Kidney epithelial cell (primary cell): ENCODE measurements at regions not wholly inside any gene's neighbourhood (a gene's known extent, or its start where the extent isn't known, plus 50 kb on each side); places are given as distances from the start of the nearest gene placed in this dataset.

Experiments used
- DNase-seq: peaks from one replicate; pipeline ENCODE4 v3.0.0-alpha.2; 2010; ENCODE audit warnings: low read depth
- H3K27me3 ChIP-seq: 2 replicates; pipeline ENCODE4 v1.6.0; 2011; ENCODE audit warnings: low read length; ENCODE audit not compliant: control insufficient read depth, insufficient read depth
- H3K36me3 ChIP-seq: 2 replicates; pipeline ENCODE4 v1.5.1; 2011; ENCODE audit warnings: low read length; ENCODE audit not compliant: control insufficient read depth, insufficient read depth
- H3K4me3 ChIP-seq: 2 replicates; pipeline ENCODE4 v1.5.1; 2011; ENCODE audit warnings: low read depth, mild to moderate bottlenecking, control low read depth, low read length
- TF ChIP-seq, protein P1 (sequence below): IDR thresholded peaks from 2 replicates; pipeline ENCODE4 v1.5.1; 2011; ENCODE audit warnings: mild to moderate bottlenecking, moderate library complexity, low read length, control low read depth, inconsistent platforms; ENCODE audit not compliant: insufficient read depth, poor library complexity, severe bottlenecking

GRCh38 chr11:95697614-95698408 lies 91.8 kb downstream of the FAM76B start:
- no peak overlapping the region for H3K4me3 ChIP-seq
- TF ChIP-seq, protein P1, sequence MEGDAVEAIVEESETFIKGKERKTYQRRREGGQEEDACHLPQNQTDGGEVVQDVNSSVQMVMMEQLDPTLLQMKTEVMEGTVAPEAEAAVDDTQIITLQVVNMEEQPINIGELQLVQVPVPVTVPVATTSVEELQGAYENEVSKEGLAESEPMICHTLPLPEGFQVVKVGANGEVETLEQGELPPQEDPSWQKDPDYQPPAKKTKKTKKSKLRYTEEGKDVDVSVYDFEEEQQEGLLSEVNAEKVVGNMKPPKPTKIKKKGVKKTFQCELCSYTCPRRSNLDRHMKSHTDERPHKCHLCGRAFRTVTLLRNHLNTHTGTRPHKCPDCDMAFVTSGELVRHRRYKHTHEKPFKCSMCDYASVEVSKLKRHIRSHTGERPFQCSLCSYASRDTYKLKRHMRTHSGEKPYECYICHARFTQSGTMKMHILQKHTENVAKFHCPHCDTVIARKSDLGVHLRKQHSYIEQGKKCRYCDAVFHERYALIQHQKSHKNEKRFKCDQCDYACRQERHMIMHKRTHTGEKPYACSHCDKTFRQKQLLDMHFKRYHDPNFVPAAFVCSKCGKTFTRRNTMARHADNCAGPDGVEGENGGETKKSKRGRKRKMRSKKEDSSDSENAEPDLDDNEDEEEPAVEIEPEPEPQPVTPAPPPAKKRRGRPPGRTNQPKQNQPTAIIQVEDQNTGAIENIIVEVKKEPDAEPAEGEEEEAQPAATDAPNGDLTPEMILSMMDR: no peak
- no peak for DNase-seq
- H3K36me3 ChIP-seq: no peaks in the 10 kb centered on the region
- no peaks in the 10 kb centered on the region for H3K27me3 ChIP-seq

DNA sequence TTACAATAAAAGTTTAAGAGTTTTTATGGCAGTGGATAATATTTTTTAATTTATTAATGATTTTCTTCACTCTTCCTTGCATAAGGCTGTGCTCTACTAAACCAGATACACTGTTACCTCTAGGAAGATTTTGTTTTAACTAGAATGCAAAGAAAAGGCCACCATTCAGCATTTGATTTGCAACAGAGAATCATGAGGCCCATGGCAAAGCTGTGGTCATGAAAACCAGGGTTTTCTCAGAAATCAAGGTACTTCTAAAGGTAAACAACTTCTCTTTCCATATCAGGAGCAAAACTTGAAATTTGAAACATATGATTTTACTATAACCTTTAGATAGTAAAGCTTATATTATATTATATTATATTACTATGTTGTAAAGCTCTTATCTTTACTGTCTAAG lies 94.4 kb downstream of the FAM76B start:
- Histone ChIP-seq H3K36me3 (no peaks in the 10 kb centered on the region), H3K27me3 (no peaks in the 10 kb centered on the region), H3K4me3 (no peak overlapping the region)
- TF ChIP-seq, protein P1: no peak
- no peak for DNase-seq

GRCh38 chr11:95693298-95693697 lies 96.3 kb downstream of the FAM76B start:
- DNase-seq: no peak
- Histone ChIP-seq H3K4me3 (no peak overlapping the region), H3K36me3 (no peaks in the 10 kb centered on the region), H3K27me3 (no peaks in the 10 kb centered on the region)
- TF ChIP-seq, protein P1: no peak

DNA sequence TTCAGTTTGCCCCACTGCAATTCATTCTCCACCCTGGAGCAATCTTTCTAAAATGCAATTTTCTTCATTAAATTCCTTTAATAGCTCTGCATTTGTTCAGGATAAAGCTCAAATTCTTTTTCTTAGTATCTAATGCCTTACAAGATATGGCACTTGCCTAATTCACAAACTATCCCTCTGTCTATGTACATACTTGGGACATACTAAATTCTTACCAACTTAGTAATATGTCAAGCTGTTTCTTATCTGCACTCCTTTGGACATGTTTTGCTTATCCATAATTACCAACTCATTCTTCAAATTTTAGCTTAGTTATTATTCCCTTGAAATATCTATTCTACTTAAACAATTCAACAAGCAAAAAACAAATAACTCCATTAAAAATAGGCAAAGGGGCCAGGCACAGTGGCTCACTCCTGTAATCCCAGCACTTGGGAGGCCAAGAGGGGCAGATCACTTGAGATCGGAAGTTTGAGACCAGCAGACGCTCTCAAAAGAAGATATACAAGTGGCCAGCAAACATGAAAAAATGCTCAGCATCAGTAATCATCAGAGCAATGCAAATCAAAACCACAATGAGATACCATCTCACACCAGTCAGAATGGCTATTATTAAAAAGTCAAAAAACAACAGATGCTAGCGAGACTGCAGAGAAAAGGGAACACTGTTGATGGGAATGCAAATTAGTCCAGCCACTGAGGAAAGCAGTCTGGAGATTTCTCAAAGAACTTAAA lies 96.9 kb downstream of the FAM76B start:
- Histone ChIP-seq H3K27me3 (no peaks in the 10 kb centered on the region), H3K4me3 (no peak overlapping the region), H3K36me3 (no peaks in the 10 kb centered on the region)
- DNase-seq: no peak
- TF ChIP-seq, protein P1: no peak

- Histone ChIP-seq H3K4me3 (no peak overlapping the region), H3K36me3 (no peaks in the 10 kb centered on the region), H3K27me3 (no peaks in the 10 kb centered on the region)
- TF ChIP-seq, protein P1: no peak
- DNase-seq: no peak
Measured at GRCh38 chr11:95690100-95690499, 99.5 kb downstream of the FAM76B start.
